Central memory CD8-positive, alpha-beta T cell (primary cell): ENCODE measurements at regions not wholly inside any gene's neighbourhood (a gene's known extent, or its start where the extent isn't known, plus 50 kb on each side); places are given as distances from the start of the nearest gene placed in this dataset.
"Not testable (repeated sequence)": the region's sequence is repeated elsewhere in the genome, so short reads cannot be mapped to it uniquely, and the experiment has no call there.

Experiments
- ATAC-seq: fragments of 150-1000 bp; cut with Tn5 transposase; replicated peaks from 2 replicates; pipeline ENCODE4 v1.10.0; 2022; ENCODE audit warnings: mild to moderate bottlenecking, moderate FRiP score, moderate number of reproducible peaks; ENCODE audit not compliant: poor library complexity, severe bottlenecking; ENCODE audit errors: extremely low read depth
- DNase-seq, 2 donors: peaks; one replicate each; pipeline ENCODE4 v3.0.0; 2021; ENCODE audit warnings: low spot score in 2 of 2
- H3K27ac Mint-ChIP-seq: one replicate; pipeline ENCODE4 v1.8.0; 2022; ENCODE audit warnings: low read depth, mild to moderate bottlenecking, moderate library complexity, mixed read lengths
- H3K27me3 Mint-ChIP-seq: one replicate; pipeline ENCODE4 v1.8.0; 2022; ENCODE audit warnings: mixed read lengths
- H3K36me3 Mint-ChIP-seq: one replicate; pipeline ENCODE4 v1.8.0; 2022; ENCODE audit warnings: mild to moderate bottlenecking, moderate library complexity, mixed read lengths; ENCODE audit not compliant: insufficient read depth
- H3K4me1 Mint-ChIP-seq: one replicate; pipeline ENCODE4 v1.8.0; 2022; ENCODE audit warnings: mixed read lengths
- H3K4me3 Mint-ChIP-seq: one replicate; pipeline ENCODE4 v1.8.0; 2022; ENCODE audit warnings: mild to moderate bottlenecking, moderate library complexity, mixed read lengths
- H3K9me3 Mint-ChIP-seq: one replicate; pipeline ENCODE4 v1.8.0; 2022; ENCODE audit warnings: mixed read lengths

GRCh38 chr6:91911945-91912344, 1325.1 kb upstream of the MAP3K7 start:
- no peak overlapping the region for H3K27ac Mint-ChIP-seq
- H3K4me1 Mint-ChIP-seq: no peaks in the 10 kb centered on the region
- H3K4me3 Mint-ChIP-seq: no peak overlapping the region
- no peaks in the 10 kb centered on the region for H3K27me3 Mint-ChIP-seq
- ATAC-seq (no peak), DNase-seq (no peak)
- H3K9me3 Mint-ChIP-seq: peaks cover 23% of the 10 kb centered on the region
- no peaks in the 10 kb centered on the region for H3K36me3 Mint-ChIP-seq

DNA sequence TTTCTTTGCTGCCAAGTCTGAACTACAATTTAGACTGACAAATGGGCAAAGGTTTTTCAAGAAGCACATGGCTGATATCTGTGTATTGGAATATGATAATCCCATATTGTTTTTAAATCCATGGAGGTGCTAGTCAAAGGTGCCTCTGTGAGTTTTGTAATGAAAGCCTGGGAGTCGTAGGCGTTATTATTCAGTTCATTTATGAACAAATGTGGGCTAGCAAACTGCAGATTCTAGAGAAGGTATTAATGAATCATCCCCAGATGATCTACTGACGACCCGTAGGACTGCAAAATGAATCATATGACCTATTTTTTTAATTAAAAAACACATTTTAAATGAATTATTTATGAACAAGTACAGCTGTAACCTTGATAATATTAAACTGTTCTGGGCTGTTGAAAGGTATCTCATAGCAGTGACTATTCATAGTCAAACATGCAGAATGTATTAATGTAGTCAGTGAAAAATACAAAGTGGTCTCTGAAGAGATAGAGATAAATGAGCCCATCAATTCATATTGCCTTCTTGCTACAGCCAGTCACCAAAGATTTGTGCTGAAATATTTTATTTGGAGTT, 1317.8 kb upstream of the MAP3K7 start:
- Mint-ChIP-seq H3K9me3 (peaks cover 29% of the 10 kb centered on the region), H3K27me3 (no peaks in the 10 kb centered on the region), H3K4me3 (no peak overlapping the region), H3K27ac (no peak overlapping the region), H3K4me1 (no peaks in the 10 kb centered on the region), H3K36me3 (no peaks in the 10 kb centered on the region)
- no peak for ATAC-seq
- no peak for DNase-seq

DNA sequence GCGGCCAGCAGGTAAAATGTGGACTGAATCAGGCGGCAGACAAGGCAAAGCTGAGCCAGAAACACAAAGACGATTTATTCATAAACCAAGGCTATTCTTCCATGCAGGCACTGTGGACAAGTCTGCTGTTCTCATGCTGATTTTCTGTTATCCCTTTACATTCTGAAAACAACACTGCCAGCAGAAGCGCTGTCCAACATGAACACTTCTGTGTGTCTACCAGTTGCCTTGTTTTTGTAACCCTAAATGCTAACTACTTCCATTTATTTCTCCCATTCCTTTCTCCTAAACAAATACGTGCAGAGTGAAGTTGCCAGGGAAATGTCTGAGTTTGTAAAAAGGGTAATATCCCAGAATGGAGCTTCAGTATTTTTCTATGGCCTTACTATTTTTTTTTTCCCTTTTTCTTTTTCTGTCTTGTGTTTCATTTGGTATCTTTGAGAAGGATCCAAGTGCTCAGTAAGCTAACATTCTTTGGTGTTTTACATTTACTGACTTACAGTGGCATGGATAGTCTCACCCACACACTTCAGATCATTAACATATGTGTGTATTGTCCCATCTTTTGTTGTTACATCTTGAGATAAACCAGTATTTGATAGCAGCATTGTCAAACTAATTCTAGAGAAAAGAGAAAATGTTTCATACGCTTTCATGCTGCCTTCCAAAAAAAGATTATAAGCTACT, 1308.9 kb upstream of the MAP3K7 start:
- ATAC-seq: no peak
- H3K27me3 Mint-ChIP-seq: no peaks in the 10 kb centered on the region
- H3K36me3 Mint-ChIP-seq: no peaks in the 10 kb centered on the region

DNA sequence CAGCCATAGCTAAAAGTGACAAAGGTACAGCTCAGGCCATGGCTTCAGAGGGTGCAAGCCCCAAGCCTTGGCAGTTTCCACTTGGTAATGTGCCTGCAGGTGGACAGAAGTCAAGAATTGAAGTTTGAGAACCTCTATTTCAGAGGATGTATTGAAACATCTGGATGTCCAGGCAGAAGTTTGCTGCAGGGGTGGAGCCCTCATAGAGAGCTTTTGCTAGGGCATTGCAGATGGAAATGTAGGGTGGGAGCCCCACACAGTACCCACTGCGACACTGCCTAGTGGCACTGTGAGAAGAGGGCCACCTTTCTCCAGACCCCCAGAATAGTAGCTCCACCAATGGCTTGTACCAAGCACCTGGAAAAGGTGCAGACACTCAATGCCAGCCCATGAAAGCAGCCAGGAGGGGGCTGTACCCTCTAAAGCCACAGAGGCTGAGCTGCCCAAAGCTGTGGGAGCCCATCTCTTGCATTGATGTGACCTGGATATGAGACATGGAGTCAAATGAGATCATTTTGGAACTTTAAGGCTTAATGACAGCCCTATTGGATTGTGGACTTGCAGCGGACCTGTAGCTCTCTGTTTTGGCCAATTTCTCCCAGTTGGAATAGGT, 1299.4 kb upstream of the MAP3K7 start:
- Mint-ChIP-seq H3K4me3 (no peak overlapping the region), H3K9me3 (peaks cover 31% of the 10 kb centered on the region), H3K27ac (no peak overlapping the region), H3K36me3 (no peaks in the 10 kb centered on the region), H3K4me1 (no peaks in the 10 kb centered on the region), H3K27me3 (no peaks in the 10 kb centered on the region)
- DNase-seq: no peak
- no peak for ATAC-seq

More for the DNA sequence above, 1308.9 kb upstream of the MAP3K7 start:
- Mint-ChIP-seq H3K9me3 (peaks cover 24% of the 10 kb centered on the region), H3K27ac (no peak overlapping the region), H3K4me1 (no peaks in the 10 kb centered on the region), H3K4me3 (no peak overlapping the region)
- DNase-seq: no peak

- not testable (repeated sequence) for H3K27ac Mint-ChIP-seq, H3K4me1 Mint-ChIP-seq, ATAC-seq, H3K36me3 Mint-ChIP-seq, H3K27me3 Mint-ChIP-seq, DNase-seq, H3K4me3 Mint-ChIP-seq
- peaks cover 27% of the 10 kb centered on the region for H3K9me3 Mint-ChIP-seq
Observed at GRCh38 chr6:91881791-91882190, 1294.9 kb upstream of the MAP3K7 start.

DNA sequence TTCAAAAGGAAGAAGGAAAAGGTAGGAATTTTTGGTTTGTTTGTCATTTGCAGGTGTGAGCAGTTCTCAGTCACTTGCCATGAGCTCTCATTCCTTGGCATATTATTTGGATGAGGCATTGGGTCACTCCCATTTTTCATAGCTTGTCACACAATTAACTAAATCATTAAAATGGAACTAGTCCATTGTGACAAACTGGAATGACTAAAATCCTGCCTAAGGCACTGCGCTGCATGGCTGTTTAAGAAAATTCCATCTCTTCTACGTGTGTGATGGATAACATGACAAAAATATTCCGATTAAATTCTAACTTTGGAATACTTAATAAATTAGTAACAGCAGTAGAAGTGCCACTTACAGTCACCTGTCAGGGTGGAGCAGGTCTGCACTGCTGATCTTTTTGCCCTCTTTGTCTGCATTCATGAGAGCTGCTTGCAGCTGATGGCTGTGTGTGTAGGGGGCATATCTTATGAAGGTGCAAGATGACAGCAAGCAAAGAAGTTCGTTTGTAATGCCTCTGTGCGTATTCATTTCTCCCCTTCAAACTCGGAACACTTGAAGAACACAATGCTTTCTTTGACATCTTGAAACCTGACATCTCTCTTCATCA, 1292.6 kb upstream of the MAP3K7 start:
- ATAC-seq (no peak), DNase-seq (no peak)
- Mint-ChIP-seq H3K9me3 (peaks cover 19% of the 10 kb centered on the region), H3K27ac (no peak overlapping the region), H3K4me3 (no peak overlapping the region), H3K36me3 (no peaks in the 10 kb centered on the region), H3K27me3 (no peaks in the 10 kb centered on the region), H3K4me1 (no peaks in the 10 kb centered on the region)

DNA sequence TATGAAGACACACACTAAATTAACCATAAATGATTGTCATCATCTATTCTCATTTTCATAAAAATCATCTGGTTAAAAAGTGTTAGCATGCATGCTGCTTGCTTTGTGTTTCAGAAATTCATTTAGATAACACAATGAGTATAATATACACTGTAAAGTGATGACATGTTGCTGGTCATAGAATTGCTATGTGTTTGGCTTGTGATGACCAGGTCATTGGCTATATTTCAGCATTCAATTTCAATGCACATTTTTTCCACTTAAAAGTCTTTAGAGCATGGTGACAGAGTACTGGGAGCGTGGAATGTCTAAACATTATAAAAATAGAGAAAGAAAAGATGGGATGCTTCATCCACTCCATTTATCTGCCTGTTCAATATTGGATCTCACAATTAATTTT, 1291.1 kb upstream of the MAP3K7 start:
- ATAC-seq (no peak), DNase-seq (no peak)
- Mint-ChIP-seq H3K4me1 (no peaks in the 10 kb centered on the region), H3K9me3 (peaks cover 19% of the 10 kb centered on the region), H3K36me3 (no peaks in the 10 kb centered on the region), H3K27me3 (no peaks in the 10 kb centered on the region), H3K4me3 (no peak overlapping the region), H3K27ac (no peak overlapping the region)

DNA sequence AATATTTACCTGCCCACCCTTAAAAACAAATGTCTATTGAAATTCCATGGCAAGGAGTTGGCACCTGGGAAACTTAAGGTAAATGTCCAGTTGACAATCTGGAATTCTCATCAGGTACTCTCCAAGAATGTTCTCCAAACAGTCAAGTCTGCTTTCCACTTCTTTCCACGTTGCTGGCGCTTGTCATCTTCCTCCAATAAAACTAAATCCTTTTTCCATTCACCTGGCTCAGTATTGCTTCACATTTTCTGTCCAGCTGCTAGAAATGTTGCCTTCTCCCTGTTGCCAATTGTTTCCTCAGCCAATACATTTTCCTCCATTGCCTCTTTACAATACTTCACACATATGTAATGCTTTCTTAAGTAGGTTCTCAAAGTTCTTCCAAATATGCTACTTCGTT, 1288.1 kb upstream of the MAP3K7 start:
- H3K4me1 Mint-ChIP-seq: no peaks in the 10 kb centered on the region
- H3K9me3 Mint-ChIP-seq: peaks cover 13% of the 10 kb centered on the region
- ATAC-seq: no peak
- H3K4me3 Mint-ChIP-seq: no peak overlapping the region
- no peaks in the 10 kb centered on the region for H3K36me3 Mint-ChIP-seq
- no peak overlapping the region for H3K27ac Mint-ChIP-seq
- no peak for DNase-seq
- no peaks in the 10 kb centered on the region for H3K27me3 Mint-ChIP-seq

DNA sequence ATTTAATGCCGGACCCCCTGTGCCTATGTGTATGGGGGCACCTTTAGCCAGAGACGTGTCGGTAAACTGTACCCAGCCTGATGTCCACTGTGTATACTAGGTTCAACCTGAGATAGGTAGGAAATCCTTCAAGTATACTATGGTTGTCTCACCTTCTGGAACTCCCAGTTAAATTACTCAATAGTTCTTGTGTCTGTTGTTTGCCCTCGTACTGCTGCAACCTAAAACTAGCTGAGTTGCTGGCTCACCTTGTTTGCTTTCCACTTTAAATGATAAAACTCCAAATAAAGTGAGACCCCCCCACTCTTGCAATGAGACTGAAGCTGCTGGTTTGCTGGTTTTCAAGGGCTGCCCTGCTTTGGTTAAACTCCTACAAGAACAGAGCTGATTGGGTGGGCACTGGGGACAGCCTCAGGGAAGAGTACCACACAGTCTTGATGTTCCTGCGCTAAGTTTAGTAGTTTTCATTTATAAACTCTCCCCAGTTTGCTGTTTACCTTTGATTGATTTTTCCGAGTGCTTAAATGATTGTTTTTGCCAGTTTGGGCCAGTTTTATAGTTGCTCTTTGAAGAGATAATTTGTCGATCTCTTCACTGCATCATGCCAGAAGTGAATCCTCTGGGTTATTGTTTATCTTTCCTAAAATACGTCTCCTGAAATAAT, 1281.8 kb upstream of the MAP3K7 start:
- Mint-ChIP-seq H3K4me1 (no peaks in the 10 kb centered on the region), H3K27me3 (no peaks in the 10 kb centered on the region), H3K4me3 (no peak overlapping the region), H3K27ac (no peak overlapping the region), H3K9me3 (peaks cover 13% of the 10 kb centered on the region), H3K36me3 (no peaks in the 10 kb centered on the region)
- no peak for DNase-seq
- no peak for ATAC-seq

- H3K27me3 Mint-ChIP-seq: no peaks in the 10 kb centered on the region
- H3K4me3 Mint-ChIP-seq: no peak overlapping the region
- no peaks in the 10 kb centered on the region for H3K4me1 Mint-ChIP-seq
- no peaks in the 10 kb centered on the region for H3K36me3 Mint-ChIP-seq
- DNase-seq (no peak), ATAC-seq (no peak)
- H3K9me3 Mint-ChIP-seq: peaks cover 14% of the 10 kb centered on the region
- H3K27ac Mint-ChIP-seq: no peak overlapping the region
Observed at GRCh38 chr6:91865889-91866288, 1279.0 kb upstream of the MAP3K7 start.

DNA sequence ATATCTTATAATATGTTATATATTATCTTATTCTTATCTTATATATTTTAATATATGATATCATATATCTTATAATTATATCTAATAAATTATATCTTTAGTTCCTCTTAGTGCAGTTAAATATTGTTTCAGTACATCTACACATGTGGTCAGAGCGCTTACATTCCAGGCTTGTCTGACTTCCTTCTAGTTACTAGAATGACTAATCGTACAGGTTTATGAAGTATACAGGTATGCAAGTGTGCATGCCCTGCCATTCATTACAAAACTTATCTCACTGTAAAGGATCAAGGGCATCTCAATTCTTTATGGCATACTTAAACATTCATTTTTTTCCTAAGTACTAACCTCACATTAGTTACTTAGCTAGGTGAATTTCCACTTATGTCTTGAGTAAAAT, 1278.0 kb upstream of the MAP3K7 start:
- no peak for DNase-seq
- no peak overlapping the region for H3K4me3 Mint-ChIP-seq
- H3K27me3 Mint-ChIP-seq: no peaks in the 10 kb centered on the region
- no peak for ATAC-seq
- no peaks in the 10 kb centered on the region for H3K4me1 Mint-ChIP-seq
- no peaks in the 10 kb centered on the region for H3K36me3 Mint-ChIP-seq
- H3K27ac Mint-ChIP-seq: no peak overlapping the region
- peaks cover 14% of the 10 kb centered on the region for H3K9me3 Mint-ChIP-seq

DNA sequence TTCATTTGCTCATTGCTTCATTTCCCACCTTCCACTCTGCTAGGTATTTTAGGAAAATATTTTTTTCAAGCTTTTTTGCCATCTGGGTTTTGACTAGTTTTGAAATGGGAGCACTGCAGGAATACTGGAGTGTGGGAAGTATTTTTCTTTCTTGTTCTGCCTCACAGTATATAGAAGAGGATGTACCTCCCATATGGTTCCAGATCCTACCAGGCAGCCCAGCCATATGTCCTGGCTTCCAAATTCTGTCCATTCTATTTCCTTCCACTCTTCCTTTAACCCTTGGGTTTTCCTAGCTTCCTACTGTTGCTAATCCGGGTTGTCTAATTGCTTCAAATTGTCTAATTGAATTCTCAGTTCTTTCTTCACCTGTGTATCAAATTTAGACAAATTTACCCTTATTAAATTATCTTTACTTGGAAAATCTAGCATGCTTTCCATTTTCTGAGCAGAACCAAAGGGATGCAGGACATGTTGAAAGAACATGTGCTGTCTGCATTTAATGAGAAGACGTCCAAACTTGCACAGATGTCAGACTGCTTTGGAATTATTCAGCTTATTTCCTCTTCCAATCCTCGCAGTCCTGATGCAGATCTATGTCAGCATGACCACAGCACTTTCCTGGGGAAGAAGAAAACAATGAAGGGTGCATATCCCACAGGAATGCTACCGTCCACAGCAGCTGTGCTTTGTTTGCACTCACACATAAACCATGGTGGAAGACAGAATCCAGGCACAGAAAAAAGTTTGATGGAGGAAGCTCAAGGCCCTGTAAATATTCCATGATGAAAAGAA, 1273.9 kb upstream of the MAP3K7 start:
- peaks cover 12% of the 10 kb centered on the region for H3K9me3 Mint-ChIP-seq
- no peaks in the 10 kb centered on the region for H3K27me3 Mint-ChIP-seq
- ATAC-seq: no peak
- no peaks in the 10 kb centered on the region for H3K36me3 Mint-ChIP-seq
- H3K4me3 Mint-ChIP-seq: no peak overlapping the region
- no peak for DNase-seq
- no peaks in the 10 kb centered on the region for H3K4me1 Mint-ChIP-seq
- H3K27ac Mint-ChIP-seq: no peak overlapping the region
